ENCODE measurements at regions not wholly inside any gene's neighbourhood (a gene's known extent, or its start where the extent isn't known, plus 50 kb on each side); places are given as distances from the start of the nearest gene placed in this dataset.

- no peak overlapping the region for H3K4me2 ChIP-seq (ENCODE audit: low read length)
- H3K9me3 ChIP-seq (ENCODE audit: control insufficient read depth, insufficient read depth, low read length): no peaks in the 10 kb centered on the region
- H3K4me1 ChIP-seq (ENCODE audit: control insufficient read depth, low read length): no peaks in the 10 kb centered on the region
- H3K27me3 ChIP-seq (ENCODE audit: control insufficient read depth, low read length): no peaks in the 10 kb centered on the region
- H3K27ac ChIP-seq (ENCODE audit: low read depth, low read length): no peak overlapping the region
- H3K36me3 ChIP-seq (ENCODE audit: control insufficient read depth, low read length): no peaks in the 10 kb centered on the region
- H3K79me2 ChIP-seq (ENCODE audit: control insufficient read depth, low read length): no peaks in the 10 kb centered on the region
- H3F3A ChIP-seq (ENCODE audit: control insufficient read depth, insufficient read depth): no peaks in the 10 kb centered on the region
- H4K20me1 ChIP-seq (ENCODE audit: control insufficient read depth, insufficient read depth, low read depth, low read length): no peaks in the 10 kb centered on the region
- TF ChIP-seq EZH2phosphoT487 (IDR thresholded peaks at IDR 0.05; ENCODE audit: borderline replicate concordance, low read length) (no peak), CTCF (IDR thresholded peaks at IDR 0.05; ENCODE audit: low read depth, low read length, poor library complexity, severe bottlenecking) (no peak)
- no peak overlapping the region for H3K4me3 ChIP-seq (ENCODE audit: low read length)
- no peaks in the 10 kb centered on the region for H3K9me2 ChIP-seq (replicated peaks; ENCODE audit: control insufficient read depth, low read length)
These were observed 841.4 kb downstream of the NSUN3 start for GRCh38 chr3:94904156-94904674.

GRCh38 chr3:94909726-94910125 is 846.9 kb downstream of the NSUN3 start:
- no peaks in the 10 kb centered on the region for H3K4me1 ChIP-seq (ENCODE audit: control insufficient read depth, low read length)
- H3K4me3 ChIP-seq (ENCODE audit: low read length): no peak overlapping the region
- H4K20me1 ChIP-seq (ENCODE audit: control insufficient read depth, insufficient read depth, low read depth, low read length): no peaks in the 10 kb centered on the region
- H3K9me2 ChIP-seq (replicated peaks; ENCODE audit: control insufficient read depth, low read length): no peaks in the 10 kb centered on the region
- TF ChIP-seq CTCF (IDR thresholded peaks at IDR 0.05; ENCODE audit: low read depth, low read length, poor library complexity, severe bottlenecking): no peak
- TF ChIP-seq EZH2phosphoT487 (IDR thresholded peaks at IDR 0.05; ENCODE audit: borderline replicate concordance, low read length): no peak
- no peaks in the 10 kb centered on the region for H3F3A ChIP-seq (ENCODE audit: control insufficient read depth, insufficient read depth)
- no peaks in the 10 kb centered on the region for H3K9me3 ChIP-seq (ENCODE audit: control insufficient read depth, insufficient read depth, low read length)
- no peak overlapping the region for H3K4me2 ChIP-seq (ENCODE audit: low read length)
- no peaks in the 10 kb centered on the region for H3K79me2 ChIP-seq (ENCODE audit: control insufficient read depth, low read length)
- no peaks in the 10 kb centered on the region for H3K36me3 ChIP-seq (ENCODE audit: control insufficient read depth, low read length)
- no peak overlapping the region for H3K27ac ChIP-seq (ENCODE audit: low read depth, low read length)
- no peaks in the 10 kb centered on the region for H3K27me3 ChIP-seq (ENCODE audit: control insufficient read depth, low read length)

GRCh38 chr3:94912656-94913055 is 849.8 kb downstream of the NSUN3 start:
- Histone ChIP-seq H3K27ac (ENCODE audit: low read depth, low read length) (no peak overlapping the region), H3K4me3 (ENCODE audit: low read length) (no peak overlapping the region), H3K9me3 (ENCODE audit: control insufficient read depth, insufficient read depth, low read length) (no peaks in the 10 kb centered on the region), H3K4me1 (ENCODE audit: control insufficient read depth, low read length) (no peaks in the 10 kb centered on the region), H3F3A (ENCODE audit: control insufficient read depth, insufficient read depth) (no peaks in the 10 kb centered on the region), H3K27me3 (ENCODE audit: control insufficient read depth, low read length) (no peaks in the 10 kb centered on the region), H3K36me3 (ENCODE audit: control insufficient read depth, low read length) (no peaks in the 10 kb centered on the region), H3K9me2 (replicated peaks; ENCODE audit: control insufficient read depth, low read length) (no peaks in the 10 kb centered on the region), H3K4me2 (ENCODE audit: low read length) (no peak overlapping the region), H4K20me1 (ENCODE audit: control insufficient read depth, insufficient read depth, low read depth, low read length) (no peaks in the 10 kb centered on the region), H3K79me2 (ENCODE audit: control insufficient read depth, low read length) (no peaks in the 10 kb centered on the region)
- TF ChIP-seq CTCF (IDR thresholded peaks at IDR 0.05; ENCODE audit: low read depth, low read length, poor library complexity, severe bottlenecking) (no peak), EZH2phosphoT487 (IDR thresholded peaks at IDR 0.05; ENCODE audit: borderline replicate concordance, low read length) (no peak)

Data from DOHH2 (cell line).